ENCODE measurements at regions not wholly inside any gene's neighbourhood (a gene's known extent, or its start where the extent isn't known, plus 50 kb on each side); places are given as distances from the start of the nearest gene placed in this dataset.

GRCh38 chr2:107436281-107436680 lies 390.4 kb upstream of the RGPD4 start:
- Histone ChIP-seq H3K36me3 (replicated peaks in 1 of 2; ENCODE audit: insufficient read depth in 1 of 2, low read depth in 2 of 2) (no peaks in the 10 kb centered on the region), H3K27ac (no peak overlapping the region), H3K27me3 (no peaks in the 10 kb centered on the region), H3K9me3 (no peaks in the 10 kb centered on the region), H3K4me3 (no peak overlapping the region), H3K4me1 (no peaks in the 10 kb centered on the region)
- no peak for ATAC-seq
- DNase-seq = no peak
- intact Hi-C loops (cut with DNase I) = no loop called here
- TF ChIP-seq POLR2A (IDR thresholded peaks at IDR 0.05) = no peak
- TF ChIP-seq CTCF (IDR thresholded peaks at IDR 0.05) = no peak

DNA sequence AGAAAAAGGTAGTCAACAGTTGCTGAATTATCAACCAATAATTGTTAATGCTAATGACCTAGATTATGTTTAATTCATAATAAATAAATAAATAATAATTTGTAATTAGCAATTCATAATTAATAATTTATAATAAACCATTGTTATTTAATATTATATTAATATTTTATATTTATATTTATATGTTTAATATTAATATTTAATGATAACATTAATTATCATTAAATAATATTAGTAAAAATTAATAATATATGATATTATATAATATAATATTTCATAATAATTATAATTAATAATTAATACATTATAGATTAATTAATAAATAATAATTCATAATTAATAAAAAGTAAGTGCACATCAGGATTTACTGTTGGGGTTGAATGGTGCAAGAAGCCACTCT lies 389.4 kb upstream of the RGPD4 start:
- intact Hi-C loops (cut with DNase I) = no loop called here

DNA sequence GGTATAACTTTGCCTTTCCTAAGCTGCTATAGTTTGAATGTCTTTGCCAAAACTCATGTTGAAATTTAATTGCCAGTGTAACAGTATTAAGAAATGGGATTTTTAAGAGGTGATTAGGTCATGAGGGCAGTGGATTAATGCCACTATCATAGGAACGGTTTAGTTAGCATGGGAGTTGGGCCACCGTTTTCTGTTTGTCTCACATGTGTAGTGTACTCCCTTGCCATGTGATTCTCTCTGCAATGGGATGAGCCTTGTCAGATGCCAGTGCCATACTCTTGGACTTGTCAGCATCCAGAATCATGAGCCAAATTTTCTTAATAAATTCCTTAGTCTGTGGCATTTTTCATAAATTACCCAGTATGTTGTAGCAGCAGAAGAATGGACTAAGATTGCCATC lies 388.9 kb upstream of the RGPD4 start:
- Histone ChIP-seq H3K4me3 (no peak overlapping the region), H3K9me3 (no peaks in the 10 kb centered on the region), H3K36me3 (replicated peaks in 1 of 2; ENCODE audit: insufficient read depth in 1 of 2, low read depth in 2 of 2) (no peaks in the 10 kb centered on the region), H3K27me3 (no peaks in the 10 kb centered on the region), H3K4me1 (no peaks in the 10 kb centered on the region), H3K27ac (no peak overlapping the region)
- WGBS, 2 donors = 43 to 50% methylated on average over 2 of the region's 2 CpGs
- intact Hi-C loops (cut with DNase I) = no loop called here
- no peak for DNase-seq
- ATAC-seq = no peak
- TF ChIP-seq POLR2A (IDR thresholded peaks at IDR 0.05) (no peak), CTCF (IDR thresholded peaks at IDR 0.05) (no peak)

More for the DNA sequence above, 389.4 kb upstream of the RGPD4 start:
- TF ChIP-seq CTCF (IDR thresholded peaks at IDR 0.05) (no peak), POLR2A (IDR thresholded peaks at IDR 0.05) (no peak)
- Histone ChIP-seq H3K36me3 (replicated peaks in 1 of 2; ENCODE audit: insufficient read depth in 1 of 2, low read depth in 2 of 2) (no peaks in the 10 kb centered on the region), H3K27me3 (no peaks in the 10 kb centered on the region), H3K9me3 (no peaks in the 10 kb centered on the region), H3K4me1 (no peaks in the 10 kb centered on the region), H3K4me3 (no peak overlapping the region), H3K27ac (no peak overlapping the region)
- ATAC-seq (no peak), DNase-seq (no peak)

DNA sequence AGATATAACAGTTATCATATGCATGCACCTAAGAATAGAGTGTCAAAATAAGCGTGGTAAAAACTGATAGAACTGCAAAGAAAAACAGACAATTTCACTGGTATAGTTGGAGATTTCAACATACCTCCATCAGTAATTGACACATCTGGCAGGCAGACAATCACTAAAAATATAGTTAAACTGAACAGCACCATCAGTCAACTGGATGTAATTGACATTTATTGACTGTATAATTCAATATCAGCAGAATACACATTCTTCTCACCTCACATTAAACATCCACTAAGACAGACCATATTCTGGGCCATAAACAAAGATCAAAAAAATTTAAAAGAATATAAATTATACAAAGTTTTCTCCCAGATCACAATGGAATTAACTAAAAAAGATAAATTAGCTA lies 378.5 kb upstream of the RGPD4 start:
- H3K36me3 ChIP-seq (replicated peaks in 1 of 2; ENCODE audit: insufficient read depth in 1 of 2, low read depth in 2 of 2) = no peaks in the 10 kb centered on the region
- no peak overlapping the region for H3K27ac ChIP-seq
- H3K4me3 ChIP-seq = no peak overlapping the region
- ATAC-seq (no peak), DNase-seq (no peak)
- H3K4me1 ChIP-seq = no peaks in the 10 kb centered on the region
- no peaks in the 10 kb centered on the region for H3K27me3 ChIP-seq
- H3K9me3 ChIP-seq = no peaks in the 10 kb centered on the region
- no peak for TF ChIP-seq POLR2A (IDR thresholded peaks at IDR 0.05)
- no peak for TF ChIP-seq CTCF (IDR thresholded peaks at IDR 0.05)
- intact Hi-C loops (cut with DNase I) = no loop called here
- 55 to 73% methylated on average over 1 of the region's 1 CpG for WGBS, 2 donors

- intact Hi-C loops (cut with DNase I) = no loop called here
These were observed 365.4 kb upstream of the RGPD4 start for GRCh38 chr2:107461301-107461700.

More at GRCh38 chr2:107461301-107461700, 365.4 kb upstream of the RGPD4 start:
- WGBS, 2 donors = 30 to 42% methylated on average over 4 of the region's 4 CpGs
- H3K27me3 ChIP-seq = no peaks in the 10 kb centered on the region
- ATAC-seq (no peak), DNase-seq (no peak)
- TF ChIP-seq POLR2A (IDR thresholded peaks at IDR 0.05) = no peak
- no peaks in the 10 kb centered on the region for H3K36me3 ChIP-seq (replicated peaks in 1 of 2; ENCODE audit: insufficient read depth in 1 of 2, low read depth in 2 of 2)
- no peak overlapping the region for H3K4me3 ChIP-seq
- H3K9me3 ChIP-seq = no peaks in the 10 kb centered on the region
- H3K4me1 ChIP-seq = no peaks in the 10 kb centered on the region
- H3K27ac ChIP-seq = no peak overlapping the region
